ENCODE measurements at regions not wholly inside any gene's neighbourhood (a gene's known extent, or its start where the extent isn't known, plus 50 kb on each side); places are given as distances from the start of the nearest gene placed in this dataset.

DNA sequence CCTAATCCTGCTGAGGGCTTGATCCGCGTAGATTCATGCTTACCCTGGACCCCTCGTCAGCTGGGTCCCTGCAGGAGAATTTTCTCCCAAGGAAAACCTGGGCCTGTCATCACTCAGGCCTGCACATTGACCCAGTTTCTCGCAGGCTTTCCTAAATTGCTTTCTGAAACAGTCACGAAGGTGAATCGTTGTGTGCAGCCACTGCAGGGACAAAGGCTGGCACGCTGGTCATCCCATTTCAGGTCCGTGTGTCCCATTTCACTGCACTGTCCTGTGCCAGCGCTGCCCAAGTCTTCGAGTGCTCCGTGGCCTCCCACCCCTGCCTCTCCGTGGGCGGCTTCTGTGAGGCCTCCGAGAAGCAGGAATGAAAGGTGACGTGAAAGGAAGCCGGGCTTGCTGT is 62.8 kb upstream of the YWHAQ start:
- DNase-seq (ENCODE audit: insufficient read length, low spot score) (no peak), FAIRE-seq (no peak)
- TF ChIP-seq, protein P1, sequence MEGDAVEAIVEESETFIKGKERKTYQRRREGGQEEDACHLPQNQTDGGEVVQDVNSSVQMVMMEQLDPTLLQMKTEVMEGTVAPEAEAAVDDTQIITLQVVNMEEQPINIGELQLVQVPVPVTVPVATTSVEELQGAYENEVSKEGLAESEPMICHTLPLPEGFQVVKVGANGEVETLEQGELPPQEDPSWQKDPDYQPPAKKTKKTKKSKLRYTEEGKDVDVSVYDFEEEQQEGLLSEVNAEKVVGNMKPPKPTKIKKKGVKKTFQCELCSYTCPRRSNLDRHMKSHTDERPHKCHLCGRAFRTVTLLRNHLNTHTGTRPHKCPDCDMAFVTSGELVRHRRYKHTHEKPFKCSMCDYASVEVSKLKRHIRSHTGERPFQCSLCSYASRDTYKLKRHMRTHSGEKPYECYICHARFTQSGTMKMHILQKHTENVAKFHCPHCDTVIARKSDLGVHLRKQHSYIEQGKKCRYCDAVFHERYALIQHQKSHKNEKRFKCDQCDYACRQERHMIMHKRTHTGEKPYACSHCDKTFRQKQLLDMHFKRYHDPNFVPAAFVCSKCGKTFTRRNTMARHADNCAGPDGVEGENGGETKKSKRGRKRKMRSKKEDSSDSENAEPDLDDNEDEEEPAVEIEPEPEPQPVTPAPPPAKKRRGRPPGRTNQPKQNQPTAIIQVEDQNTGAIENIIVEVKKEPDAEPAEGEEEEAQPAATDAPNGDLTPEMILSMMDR (IDR thresholded peaks at IDR 0.05; ENCODE audit: insufficient read depth, missing control alignments) = no peak

DNA sequence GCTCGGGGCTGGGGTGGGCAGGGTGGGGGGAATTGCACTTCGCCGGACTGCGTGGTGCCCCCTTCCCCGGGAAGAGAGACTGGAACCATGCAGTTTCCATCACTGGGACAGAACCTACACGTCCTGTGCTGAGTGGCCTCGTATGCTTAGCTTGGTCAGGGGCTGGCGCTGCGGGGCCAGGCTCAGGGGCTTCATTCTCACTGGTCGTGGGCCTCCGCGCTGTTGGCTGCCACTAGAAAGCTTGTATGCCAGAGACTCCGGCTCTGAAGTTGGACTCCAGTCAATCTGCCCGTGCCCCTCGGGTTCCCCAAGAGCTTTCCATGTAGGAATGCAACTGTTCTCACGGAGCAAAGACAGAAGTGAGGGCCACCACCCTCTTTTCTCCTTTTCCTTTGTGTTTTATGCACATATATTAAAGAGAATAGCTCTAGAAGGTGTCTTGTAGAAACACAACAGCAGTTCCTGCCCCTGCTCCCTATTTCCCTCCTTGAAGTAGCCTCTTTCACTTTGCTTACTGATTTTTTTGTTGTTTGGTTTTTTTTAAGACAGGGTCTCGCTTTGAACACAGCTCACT is 64.0 kb upstream of the YWHAQ start:
- no peak for FAIRE-seq
- TF ChIP-seq, protein P1 (IDR thresholded peaks at IDR 0.05; ENCODE audit: insufficient read depth, missing control alignments) = no peak
- no peak for DNase-seq (ENCODE audit: insufficient read length, low spot score)

DNA sequence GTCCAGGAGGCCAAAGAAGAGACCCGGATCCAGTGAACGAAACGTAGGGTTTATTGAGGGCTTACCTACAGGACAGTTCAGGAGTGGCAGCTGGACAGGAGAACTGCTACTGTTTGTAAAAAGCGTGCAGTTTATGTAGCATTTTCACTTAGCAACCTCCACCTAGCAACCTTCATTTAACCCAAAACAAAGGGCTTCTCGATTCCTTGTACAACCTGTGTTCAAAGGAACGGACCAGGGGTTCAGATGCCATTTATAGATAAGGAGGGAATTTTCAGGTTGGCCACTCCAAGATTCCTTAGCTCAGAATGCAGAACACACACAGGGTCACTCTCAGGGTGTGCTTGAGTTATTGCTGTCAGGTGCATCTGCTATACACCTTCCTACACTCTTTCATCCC is 65.1 kb upstream of the YWHAQ start:
- TF ChIP-seq, protein P1 (IDR thresholded peaks at IDR 0.05; ENCODE audit: insufficient read depth, missing control alignments) = no peak
- no peak for FAIRE-seq
- no peak for DNase-seq (ENCODE audit: insufficient read length, low spot score)

DNA sequence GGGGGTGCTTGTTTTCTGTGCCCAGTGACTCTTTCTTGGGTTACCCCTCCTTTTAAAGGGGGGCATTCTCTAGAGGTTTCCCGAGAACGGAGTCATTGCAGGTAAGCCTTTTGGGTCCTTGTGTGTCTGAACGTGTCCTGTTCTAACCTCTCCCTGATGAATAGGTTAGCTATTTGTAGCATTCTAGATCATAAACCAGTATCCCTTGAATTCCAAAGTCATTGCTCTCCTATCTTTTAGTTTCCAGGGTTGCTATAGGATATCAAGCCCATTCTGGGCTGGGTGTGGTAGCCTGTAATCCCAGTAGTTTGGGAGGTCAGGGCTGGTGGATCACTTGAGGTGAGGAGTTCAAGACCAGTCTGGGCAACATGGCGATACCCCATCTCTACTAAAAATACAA is 65.9 kb upstream of the YWHAQ start:
- DNase-seq (ENCODE audit: insufficient read length, low spot score) (no peak), FAIRE-seq (no peak)
- TF ChIP-seq, protein P1 (IDR thresholded peaks at IDR 0.05; ENCODE audit: insufficient read depth, missing control alignments) = no peak

DNA sequence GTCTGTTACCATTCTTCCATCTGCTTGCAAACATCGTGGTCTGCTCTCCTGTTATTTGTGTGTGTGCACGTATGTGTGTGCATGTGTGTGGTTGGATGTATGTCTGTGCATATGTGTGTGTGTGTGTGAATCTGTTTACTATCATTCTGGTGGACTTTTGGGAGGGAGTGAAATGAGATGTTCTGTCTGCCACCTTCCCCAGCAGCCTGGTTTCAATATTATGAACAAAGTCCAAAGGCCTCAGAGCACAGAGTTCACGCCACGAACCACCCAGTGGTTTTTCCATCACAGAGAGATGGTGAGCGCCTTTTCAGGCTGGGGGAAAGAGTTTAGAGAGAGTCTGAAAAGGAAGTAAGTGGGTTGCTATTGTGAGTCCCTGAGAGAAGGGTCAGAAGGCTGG is 67.1 kb upstream of the YWHAQ start:
- DNase-seq (ENCODE audit: insufficient read length, low spot score) (no peak), FAIRE-seq (no peak)
- TF ChIP-seq, protein P1 (IDR thresholded peaks at IDR 0.05; ENCODE audit: insufficient read depth, missing control alignments) = no peak

DNA sequence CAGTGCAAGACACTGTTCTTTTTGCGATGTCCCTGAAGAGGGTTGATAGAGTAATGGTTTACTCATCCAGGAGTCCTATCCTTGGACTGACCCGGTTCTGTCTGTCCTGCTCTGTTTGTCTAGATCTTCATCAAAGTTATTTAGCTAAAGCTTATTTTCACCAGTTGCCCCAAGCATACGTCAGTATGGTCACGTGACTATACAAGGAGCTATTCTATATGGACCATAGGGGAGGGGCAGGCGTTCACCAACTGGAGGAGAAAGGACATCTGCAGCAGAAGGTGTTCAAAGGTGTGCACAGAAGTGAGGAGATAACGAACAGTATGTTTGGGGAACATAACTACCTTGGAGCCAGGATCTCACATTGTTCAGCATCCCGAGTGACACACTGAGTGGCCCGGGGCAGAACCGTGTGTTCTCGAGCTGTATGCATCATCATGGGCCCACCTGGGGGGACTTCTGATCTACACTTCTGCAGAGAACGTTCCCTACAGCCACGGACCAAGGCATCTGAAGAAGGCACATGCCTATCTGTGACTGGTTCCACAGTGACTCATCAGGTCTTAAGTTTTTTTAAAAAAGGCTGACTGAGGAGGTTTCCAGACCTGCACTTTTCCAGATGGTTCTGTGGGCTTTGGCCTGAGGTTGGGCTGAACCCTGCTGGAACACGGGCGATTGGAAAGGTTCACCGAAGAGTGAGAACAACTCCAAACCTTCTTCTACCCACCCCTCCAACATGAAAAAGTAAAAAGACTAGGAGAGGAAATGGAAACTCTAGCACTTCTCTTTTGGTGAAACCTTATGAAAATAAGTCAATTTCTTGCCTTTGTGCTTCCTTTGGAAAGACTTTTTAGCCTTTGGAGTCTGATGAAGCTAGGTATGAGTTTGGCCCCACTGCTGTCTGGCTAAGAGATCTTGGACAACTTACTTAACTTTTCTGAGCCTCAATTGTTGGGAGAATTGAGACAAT is 68.6 kb upstream of the YWHAQ start:
- DNase-seq (ENCODE audit: insufficient read length, low spot score) = no peak
- TF ChIP-seq, protein P1 (IDR thresholded peaks at IDR 0.05; ENCODE audit: insufficient read depth, missing control alignments) = no peak
- FAIRE-seq = no peak

DNA sequence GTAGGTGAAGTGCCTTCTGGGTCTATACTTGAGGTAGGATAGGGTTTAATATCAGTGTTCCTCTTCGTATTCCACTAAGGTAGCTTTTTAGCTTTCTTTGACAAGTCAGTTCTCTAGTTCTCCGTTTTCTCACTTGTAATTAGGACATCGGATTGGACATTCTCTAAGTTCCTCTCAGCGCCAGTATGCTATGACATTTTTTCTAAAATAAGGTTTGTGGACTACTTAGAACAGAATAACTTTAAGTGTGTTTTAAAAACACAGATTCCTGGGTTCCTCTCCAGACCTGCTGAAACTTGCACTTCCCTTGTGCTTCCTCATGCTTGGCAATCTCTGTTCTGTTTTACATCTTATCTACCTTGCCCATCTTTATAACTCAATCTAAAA is 69.3 kb upstream of the YWHAQ start:
- FAIRE-seq (no peak), DNase-seq (ENCODE audit: insufficient read length, low spot score) (no peak)
- TF ChIP-seq, protein P1 (IDR thresholded peaks at IDR 0.05; ENCODE audit: insufficient read depth, missing control alignments) = no peak

Data from D721Med (cell line).